ENCODE measurements at regions not wholly inside any gene's neighbourhood (a gene's known extent, or its start where the extent isn't known, plus 50 kb on each side); places are given as distances from the start of the nearest gene placed in this dataset.

- no peak for TF ChIP-seq CTCF (IDR thresholded peaks at IDR 0.05)
- no peak for TF ChIP-seq POLR2A (IDR thresholded peaks at IDR 0.05)
Observed at GRCh38 chr2:239666053-239666854, 265.4 kb upstream of the HDAC4 start.

Data from testis (tissue), 2 donors.